SK-N-SH treated with all-trans-retinoic acid at 6 μM for 48 hours (cell line): ENCODE measurements at regions not wholly inside any gene's neighbourhood (a gene's known extent, or its start where the extent isn't known, plus 50 kb on each side); places are given as distances from the start of the nearest gene placed in this dataset.

Experiments used
- ATAC-seq: fragments of 200-7000 bp; cut with Tn5 transposase; 3 replicates; pipeline ENCODE4 v1.9.1; 2020; ENCODE audit warnings: mild to moderate bottlenecking, moderate library complexity
- ARNTL ChIP-seq: fragments of 450-650 bp; formaldehyde crosslinking; IDR thresholded peaks from 2 replicates; pipeline ENCODE4 v1.5.0; 2020; ENCODE audit warnings: low read depth, mild to moderate bottlenecking, moderate library complexity, borderline replicate concordance
- BACH2 ChIP-seq: fragments of 250-450 bp; sonication (Bioruptor Pico); IDR thresholded peaks from 2 replicates; pipeline ENCODE4 v1.9.0; 2021; ENCODE audit warnings: mild to moderate bottlenecking, borderline replicate concordance
- CREB5 ChIP-seq: fragments of 250-450 bp; sonication (Bioruptor Pico); IDR thresholded peaks from 2 replicates; pipeline ENCODE4 v1.5.1; 2020; ENCODE audit warnings: low read depth, mild to moderate bottlenecking, moderate library complexity
- CSDC2 ChIP-seq: fragments of 250-450 bp; sonication (Bioruptor Pico); IDR thresholded peaks from 2 replicates; pipeline ENCODE4 v1.5.0; 2020; ENCODE audit warnings: mild to moderate bottlenecking, moderate library complexity
- ESRRG ChIP-seq: fragments of 250-450 bp; sonication (Bioruptor Pico); IDR thresholded peaks from 2 replicates; pipeline ENCODE4 v1.6.1; 2021; ENCODE audit warnings: mild to moderate bottlenecking
- GLIS3 ChIP-seq: fragments of 250-450 bp; sonication (Bioruptor Pico); IDR thresholded peaks from 2 replicates; pipeline ENCODE4 v1.5.0; 2020; ENCODE audit warnings: mild to moderate bottlenecking, moderate library complexity
- OSR1 ChIP-seq: fragments of 250-450 bp; sonication (Bioruptor Pico); IDR thresholded peaks from 2 replicates; pipeline ENCODE4 v1.8.0; 2022; ENCODE audit warnings: moderate library complexity, mild to moderate bottlenecking, inconsistent platforms
- PATZ1 ChIP-seq: fragments of 250-450 bp; sonication (Bioruptor Pico); IDR thresholded peaks from 2 replicates; pipeline ENCODE4 v1.8.0; 2020; ENCODE audit warnings: mild to moderate bottlenecking, moderate library complexity, borderline replicate concordance
- RARB ChIP-seq: fragments of 250-450 bp; sonication (Bioruptor Pico); IDR thresholded peaks from 2 replicates; pipeline ENCODE4 v1.8.0; 2021; ENCODE audit warnings: mild to moderate bottlenecking, moderate library complexity
- TCF4 ChIP-seq: fragments of 250-450 bp; sonication (Bioruptor Pico); IDR thresholded peaks from 2 replicates; pipeline ENCODE4 v1.8.0; 2021; ENCODE audit warnings: mild to moderate bottlenecking, moderate library complexity, borderline replicate concordance
- TOX ChIP-seq: fragments of 250-450 bp; sonication (Bioruptor Pico); IDR thresholded peaks from 2 replicates; pipeline ENCODE4 v1.8.0; 2021; ENCODE audit warnings: mild to moderate bottlenecking, moderate library complexity, borderline replicate concordance
- ZC3H10 ChIP-seq: fragments of 250-450 bp; sonication (Bioruptor Pico); IDR thresholded peaks from 2 replicates; pipeline ENCODE4 v1.5.1; 2021; ENCODE audit warnings: mild to moderate bottlenecking, moderate library complexity
- ZFP3 ChIP-seq: fragments of 250-450 bp; sonication (Bioruptor Pico); IDR thresholded peaks from 2 replicates; pipeline ENCODE4 v1.5.0; 2020; ENCODE audit warnings: mild to moderate bottlenecking, moderate library complexity
- ZFP30 ChIP-seq: fragments of 450-650 bp; formaldehyde crosslinking; IDR thresholded peaks from 2 replicates; pipeline ENCODE4 v1.5.0; 2022; ENCODE audit warnings: mild to moderate bottlenecking, moderate library complexity
- ZNF565 ChIP-seq: fragments of 450-650 bp; formaldehyde crosslinking; conservative IDR thresholded peaks from 2 replicates; pipeline ENCODE4 v1.5.0; 2020; ENCODE audit warnings: low read depth, mild to moderate bottlenecking, moderate library complexity
- ZNF70 ChIP-seq: fragments of 450-650 bp; formaldehyde crosslinking; IDR thresholded peaks from 2 replicates; pipeline ENCODE4 v1.5.0; 2020; ENCODE audit warnings: mild to moderate bottlenecking, moderate library complexity
- ZNF8 ChIP-seq: fragments of 450-650 bp; formaldehyde crosslinking; IDR thresholded peaks from 2 replicates; pipeline ENCODE4 v1.5.0; 2020; ENCODE audit warnings: mild to moderate bottlenecking, moderate library complexity
- TF ChIP-seq, protein P1 (sequence below): fragments of 250-450 bp; sonication (Bioruptor Pico); IDR thresholded peaks from 2 replicates; pipeline ENCODE4 v1.5.0; 2020; ENCODE audit warnings: mild to moderate bottlenecking, moderate library complexity
- TF ChIP-seq, protein P2 (sequence below): fragments of 250-450 bp; sonication (Bioruptor Pico); IDR thresholded peaks from 2 replicates; pipeline ENCODE4 v1.5.1; 2021; ENCODE audit warnings: mild to moderate bottlenecking, moderate library complexity

DNA sequence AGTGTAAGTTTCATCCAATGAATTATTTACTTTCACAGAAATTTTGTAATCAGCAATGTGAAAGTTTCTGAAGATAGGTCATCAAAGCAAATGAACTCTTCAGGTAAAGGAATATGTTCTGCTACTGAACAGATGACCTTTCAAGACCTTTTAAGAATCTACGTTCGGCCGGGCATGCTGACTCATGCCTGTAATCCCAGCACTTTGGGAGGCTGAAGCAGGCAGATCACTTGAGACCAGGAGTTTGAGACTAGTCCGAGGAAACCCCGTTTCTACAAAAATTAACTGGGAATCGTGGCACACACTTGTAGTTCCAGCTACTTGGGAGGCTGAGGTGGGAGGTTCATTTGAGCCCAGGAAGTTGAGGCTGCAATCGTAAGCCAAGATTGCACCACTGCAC is 578.4 kb upstream of the COX7C start:
- ATAC-seq: no peak
- TF ChIP-seq ZNF70 (CRISPR knock-in tag): no peak
- no peak for TF ChIP-seq CREB5 (CRISPR knock-in tag)
- no peak for TF ChIP-seq CSDC2
- TF ChIP-seq, protein P1, sequence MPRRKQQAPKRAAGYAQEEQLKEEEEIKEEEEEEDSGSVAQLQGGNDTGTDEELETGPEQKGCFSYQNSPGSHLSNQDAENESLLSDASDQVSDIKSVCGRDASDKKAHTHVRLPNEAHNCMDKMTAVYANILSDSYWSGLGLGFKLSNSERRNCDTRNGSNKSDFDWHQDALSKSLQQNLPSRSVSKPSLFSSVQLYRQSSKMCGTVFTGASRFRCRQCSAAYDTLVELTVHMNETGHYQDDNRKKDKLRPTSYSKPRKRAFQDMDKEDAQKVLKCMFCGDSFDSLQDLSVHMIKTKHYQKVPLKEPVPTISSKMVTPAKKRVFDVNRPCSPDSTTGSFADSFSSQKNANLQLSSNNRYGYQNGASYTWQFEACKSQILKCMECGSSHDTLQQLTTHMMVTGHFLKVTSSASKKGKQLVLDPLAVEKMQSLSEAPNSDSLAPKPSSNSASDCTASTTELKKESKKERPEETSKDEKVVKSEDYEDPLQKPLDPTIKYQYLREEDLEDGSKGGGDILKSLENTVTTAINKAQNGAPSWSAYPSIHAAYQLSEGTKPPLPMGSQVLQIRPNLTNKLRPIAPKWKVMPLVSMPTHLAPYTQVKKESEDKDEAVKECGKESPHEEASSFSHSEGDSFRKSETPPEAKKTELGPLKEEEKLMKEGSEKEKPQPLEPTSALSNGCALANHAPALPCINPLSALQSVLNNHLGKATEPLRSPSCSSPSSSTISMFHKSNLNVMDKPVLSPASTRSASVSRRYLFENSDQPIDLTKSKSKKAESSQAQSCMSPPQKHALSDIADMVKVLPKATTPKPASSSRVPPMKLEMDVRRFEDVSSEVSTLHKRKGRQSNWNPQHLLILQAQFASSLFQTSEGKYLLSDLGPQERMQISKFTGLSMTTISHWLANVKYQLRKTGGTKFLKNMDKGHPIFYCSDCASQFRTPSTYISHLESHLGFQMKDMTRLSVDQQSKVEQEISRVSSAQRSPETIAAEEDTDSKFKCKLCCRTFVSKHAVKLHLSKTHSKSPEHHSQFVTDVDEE (CRISPR knock-in tag): no peak

DNA sequence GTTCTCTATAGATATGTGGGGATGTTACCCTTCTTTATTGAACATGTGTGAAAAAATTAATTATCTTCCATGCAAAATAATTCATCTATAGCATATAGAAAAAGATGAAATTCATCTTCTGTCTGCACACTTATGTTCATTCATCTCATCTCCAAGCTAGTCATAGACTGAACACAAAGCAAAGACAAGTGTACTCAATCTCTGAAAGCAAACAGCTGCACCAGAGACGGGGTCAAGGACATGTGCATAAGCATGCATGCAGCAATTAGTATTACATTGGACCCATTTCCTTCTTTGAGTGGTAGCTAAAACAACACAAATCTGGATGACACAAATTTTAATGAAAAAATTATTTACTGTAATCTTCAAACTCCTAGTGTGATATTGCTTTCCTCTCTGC is 547.0 kb upstream of the COX7C start:
- no peak for ATAC-seq
- TF ChIP-seq, protein P2, sequence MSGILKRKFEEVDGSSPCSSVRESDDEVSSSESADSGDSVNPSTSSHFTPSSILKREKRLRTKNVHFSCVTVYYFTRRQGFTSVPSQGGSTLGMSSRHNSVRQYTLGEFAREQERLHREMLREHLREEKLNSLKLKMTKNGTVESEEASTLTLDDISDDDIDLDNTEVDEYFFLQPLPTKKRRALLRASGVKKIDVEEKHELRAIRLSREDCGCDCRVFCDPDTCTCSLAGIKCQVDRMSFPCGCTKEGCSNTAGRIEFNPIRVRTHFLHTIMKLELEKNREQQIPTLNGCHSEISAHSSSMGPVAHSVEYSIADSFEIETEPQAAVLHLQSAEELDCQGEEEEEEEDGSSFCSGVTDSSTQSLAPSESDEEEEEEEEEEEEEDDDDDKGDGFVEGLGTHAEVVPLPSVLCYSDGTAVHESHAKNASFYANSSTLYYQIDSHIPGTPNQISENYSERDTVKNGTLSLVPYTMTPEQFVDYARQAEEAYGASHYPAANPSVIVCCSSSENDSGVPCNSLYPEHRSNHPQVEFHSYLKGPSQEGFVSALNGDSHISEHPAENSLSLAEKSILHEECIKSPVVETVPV: no peak
- TF ChIP-seq OSR1 (CRISPR knock-in tag) (no peak), ZNF70 (CRISPR knock-in tag) (no peak), ZFP3 (CRISPR knock-in tag) (no peak), PATZ1 (no peak), GLIS3 (no peak), ZFP30 (CRISPR knock-in tag) (no peak), ZC3H10 (no peak), ESRRG (CRISPR knock-in tag) (no peak), ARNTL (CRISPR knock-in tag) (no peak), CREB5 (CRISPR knock-in tag) (no peak), TOX (CRISPR knock-in tag) (no peak), RARB (CRISPR knock-in tag) (no peak), ZNF8 (no peak), ZNF565 (CRISPR knock-in tag) (no peak)
- TF ChIP-seq, protein P1 (CRISPR knock-in tag): no peak

GRCh38 chr5:86074297-86074696 is 543.4 kb upstream of the COX7C start:
- ATAC-seq: no peak
- no peak for TF ChIP-seq ZNF8
- TF ChIP-seq ZC3H10: no peak
- no peak for TF ChIP-seq OSR1 (CRISPR knock-in tag)
- TF ChIP-seq BACH2: no peak
- no peak for TF ChIP-seq TCF4 (CRISPR knock-in tag)
- no peak for TF ChIP-seq ZNF70 (CRISPR knock-in tag)
- no peak for TF ChIP-seq ESRRG (CRISPR knock-in tag)
- TF ChIP-seq ZFP3 (CRISPR knock-in tag): no peak
- no peak for TF ChIP-seq RARB (CRISPR knock-in tag)
- TF ChIP-seq, protein P2: no peak
- TF ChIP-seq ZFP30 (CRISPR knock-in tag): no peak
- TF ChIP-seq, protein P1 (CRISPR knock-in tag): no peak
- no peak for TF ChIP-seq CREB5 (CRISPR knock-in tag)
